ENCODE measurements at regions not wholly inside any gene's neighbourhood (a gene's known extent, or its start where the extent isn't known, plus 50 kb on each side); places are given as distances from the start of the nearest gene placed in this dataset.

GRCh38 chr20:11216451-11217314, 542.9 kb upstream of the JAG1 start:
- in situ Hi-C loops (cut with HindIII; ENCODE audit: low pct_unique_long_range_greater_than_20kb, low sequenced_read_pairs): no loop called here
- ATAC-seq: peak; percentile 62

More at GRCh38 chr20:11216451-11217314, 542.9 kb upstream of the JAG1 start:
- Histone ChIP-seq H3K4me1 (ENCODE audit: control insufficient read depth, insufficient read depth, low read length) (peaks cover 11% of the 10 kb centered on the region), H3K27me3 (ENCODE audit: control insufficient read depth, insufficient read depth, low read length) (no peaks in the 10 kb centered on the region), H3K36me3 (ENCODE audit: control insufficient read depth, insufficient read depth, low read length) (no peaks in the 10 kb centered on the region), H3K4me3 (ENCODE audit: low read depth in 2 of 2, low read length in 2 of 2) (no peak overlapping the region), H3K9me3 (ENCODE audit: control insufficient read depth, insufficient read depth, low read depth, low read length) (no peaks in the 10 kb centered on the region), H3K27ac (ENCODE audit: low read length) (no peak overlapping the region)
- BruUV-seq (replicated peaks): no TSS peak
- ChIA-PET CTCF (interaction anchor here (0.6 kb wide), 1 partner anchor 668 kb away, joined by 7 read pairs; no protein-coding TSS in a partner anchor), POLR2A (no interaction called here)
- no peak for DNase-seq (ENCODE audit: low read depth, low spot score)
- intact Hi-C loops (cut with micrococcal nuclease; ENCODE audit: unreplicated experiment): loop anchor here (10.0 kb wide), 2 partner anchors 328 to 662 kb away; no protein-coding TSS in a partner anchor
- TF ChIP-seq REST (IDR thresholded peaks at IDR 0.05; ENCODE audit: insufficient read depth in 1 of 2, low read depth in 2 of 2, low read length in 1 of 2): no peak
- TF ChIP-seq TCF7L2 (IDR thresholded peaks at IDR 0.05; ENCODE audit: low read depth, low read length): no peak
- TF ChIP-seq SIN3A (IDR thresholded peaks at IDR 0.05; ENCODE audit: borderline replicate concordance, insufficient read depth, low read depth, low read length): no peak
- TF ChIP-seq CTCF (IDR thresholded peaks at IDR 0.05): no peak
- TF ChIP-seq POLR2AphosphoS5 (IDR thresholded peaks at IDR 0.05; ENCODE audit: low read depth, low read length): no peak

Data from Panc1 (cell line).